ENCODE measurements at regions not wholly inside any gene's neighbourhood (a gene's known extent, or its start where the extent isn't known, plus 50 kb on each side); places are given as distances from the start of the nearest gene placed in this dataset.
"Not testable (repeated sequence)": the region's sequence is repeated elsewhere in the genome, so short reads cannot be mapped to it uniquely, and the experiment has no call there.

DNA sequence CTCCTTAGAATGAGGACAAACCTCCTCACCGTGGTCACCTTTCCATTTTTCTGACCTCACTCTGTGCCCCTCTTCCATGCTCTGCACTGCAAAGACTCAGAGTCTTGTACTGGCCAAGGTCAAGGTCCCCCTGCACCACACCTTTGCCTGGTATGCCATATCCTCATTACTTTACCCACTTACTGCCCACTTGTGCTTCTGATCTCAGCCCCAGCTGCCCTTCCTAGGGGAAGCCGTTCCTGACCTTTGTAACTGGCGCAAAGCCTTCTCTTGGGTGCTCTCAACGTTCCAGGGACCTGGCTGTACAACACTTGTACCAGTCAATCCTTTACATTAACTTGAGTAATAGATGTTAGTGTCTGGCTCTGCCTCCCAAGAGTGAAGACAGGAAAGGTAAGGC lies 256.0 kb downstream of the SV2B start:
- no peak for DNase-seq

DNA sequence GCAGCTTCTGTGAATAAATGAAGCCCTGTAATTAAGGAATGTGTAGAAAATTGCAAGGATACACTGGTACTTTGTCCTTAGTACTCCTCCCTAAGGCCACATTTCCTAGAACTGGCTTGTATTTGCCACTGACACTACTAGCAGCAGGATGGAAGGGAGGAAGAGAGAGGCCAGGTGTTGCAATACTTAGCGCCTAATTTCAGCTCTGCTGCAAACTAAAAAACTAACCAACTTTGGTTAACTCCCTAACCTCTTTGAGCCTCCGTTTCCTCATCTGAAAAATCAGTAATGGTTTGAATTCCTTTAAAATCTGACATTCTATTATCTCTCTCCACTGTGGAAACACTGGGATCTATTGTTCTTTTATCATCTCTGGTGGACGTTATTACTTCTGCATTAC lies 257.0 kb downstream of the SV2B start:
- DNase-seq = no peak

GRCh38 chr15:91357486-91357885 lies 257.4 kb downstream of the SV2B start:
- peak in 1 of 2 experiments; percentile 8 for DNase-seq

DNA sequence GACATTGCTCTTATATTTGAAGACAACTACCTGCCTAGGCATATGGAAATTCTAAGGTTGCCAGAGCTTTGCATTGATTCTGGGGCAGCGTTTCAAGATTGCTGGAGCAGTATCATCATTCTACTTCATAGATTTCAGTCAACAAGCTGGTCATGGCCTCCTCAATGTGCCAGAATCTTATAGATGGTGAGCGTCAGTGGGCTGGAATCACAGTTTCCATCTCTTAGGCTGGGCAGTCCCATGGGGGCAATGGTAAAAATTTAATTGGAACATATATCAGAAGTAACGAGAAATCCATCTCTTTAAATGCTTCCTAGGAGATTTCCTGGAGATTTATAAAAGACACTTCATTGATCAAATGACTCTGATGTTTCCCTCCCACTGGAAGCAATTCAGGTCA lies 258.3 kb downstream of the SV2B start:
- DNase-seq = no peak

DNA sequence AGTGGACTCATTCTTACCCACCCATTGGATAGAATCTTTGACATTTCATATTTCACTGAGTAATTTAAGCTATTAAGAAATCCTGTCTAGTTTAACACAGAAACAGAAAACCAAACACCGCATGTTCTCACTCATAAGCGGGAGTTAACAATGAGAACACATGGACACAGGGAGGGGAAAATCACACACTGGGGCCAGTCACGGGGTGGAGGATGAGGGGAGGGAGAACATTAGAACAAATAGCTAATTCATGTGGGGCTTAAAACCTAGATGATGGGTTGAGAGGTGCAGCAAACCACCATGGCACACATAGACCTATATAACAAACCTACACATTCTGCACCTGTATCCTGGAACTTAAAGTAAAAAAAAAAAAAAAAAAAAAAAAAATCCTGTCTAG lies 261.6 kb downstream of the SV2B start:
- not testable (repeated sequence) for DNase-seq

- DNase-seq = no peak
Observed at GRCh38 chr15:91366111-91366510, 266.1 kb downstream of the SV2B start.

DNA sequence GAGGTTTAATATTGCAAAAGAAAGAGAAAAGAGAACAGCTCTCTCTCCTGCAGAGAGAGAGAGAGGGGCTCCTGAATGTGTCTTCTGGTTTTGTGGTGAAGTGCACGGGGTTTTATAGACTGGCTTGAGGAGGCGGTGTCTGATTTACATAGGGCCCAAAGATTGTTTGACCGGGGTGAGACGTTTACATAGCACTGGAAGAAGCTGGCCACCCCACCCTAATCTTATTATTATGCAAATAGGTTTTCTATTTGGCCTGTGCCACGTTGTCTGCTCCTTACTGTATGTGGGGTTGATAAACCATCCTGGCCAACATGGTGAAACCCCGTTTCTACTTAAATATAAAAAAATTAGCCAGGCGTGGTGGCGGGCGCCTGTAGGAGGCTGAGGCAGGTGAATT lies 268.6 kb downstream of the SV2B start:
- DNase-seq = no peak

DNA sequence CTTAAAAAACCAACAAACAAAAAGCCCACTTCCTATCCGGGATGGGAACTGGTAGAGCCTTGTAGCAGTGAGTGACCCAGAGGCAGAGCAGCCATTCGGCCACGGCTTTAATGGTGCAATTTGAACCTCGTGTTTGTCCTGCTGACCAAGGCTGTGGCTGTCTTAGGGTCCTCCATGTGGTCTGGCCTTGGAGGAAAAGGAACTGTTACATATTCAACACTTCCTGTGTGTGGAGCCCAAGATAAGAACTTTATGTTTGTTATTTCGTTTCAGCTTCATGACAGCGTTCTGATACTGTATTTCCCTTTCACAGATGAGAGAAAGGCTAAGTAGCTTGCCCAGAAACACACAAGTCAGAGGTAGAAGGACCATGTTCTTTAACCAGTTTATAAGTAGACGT lies 269.8 kb downstream of the SV2B start:
- DNase-seq = no peak

GRCh38 chr15:91371345-91371744 lies 271.3 kb downstream of the SV2B start:
- DNase-seq = not testable (repeated sequence)

- no peak for DNase-seq
Observed at GRCh38 chr15:91374336-91374735, 274.3 kb downstream of the SV2B start.

DNA sequence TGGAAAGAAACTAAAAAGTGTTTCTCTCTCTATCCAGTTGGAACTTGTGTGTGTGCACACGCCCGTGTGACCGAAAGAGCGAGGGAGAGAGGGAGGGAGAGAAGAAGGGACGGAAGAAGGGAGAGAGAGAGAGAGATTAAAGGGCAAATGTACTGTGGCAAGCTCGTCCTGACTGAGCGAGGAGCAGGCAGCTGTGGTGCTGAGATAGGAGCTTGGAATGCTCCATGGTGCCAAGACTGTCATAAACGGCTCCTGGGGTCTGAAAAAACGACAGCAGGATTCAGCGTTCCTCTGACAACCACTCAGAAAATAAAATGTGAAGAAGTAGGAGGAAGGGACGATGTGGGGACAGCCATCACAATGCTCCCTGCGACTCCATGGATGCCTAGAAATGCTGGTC lies 276.0 kb downstream of the SV2B start:
- no peak for DNase-seq

GRCh38 chr15:91380114-91380513 lies 280.1 kb downstream of the SV2B start:
- DNase-seq = no peak

- DNase-seq = no peak
Observed at GRCh38 chr15:91383532-91383931, 283.5 kb downstream of the SV2B start.

DNA sequence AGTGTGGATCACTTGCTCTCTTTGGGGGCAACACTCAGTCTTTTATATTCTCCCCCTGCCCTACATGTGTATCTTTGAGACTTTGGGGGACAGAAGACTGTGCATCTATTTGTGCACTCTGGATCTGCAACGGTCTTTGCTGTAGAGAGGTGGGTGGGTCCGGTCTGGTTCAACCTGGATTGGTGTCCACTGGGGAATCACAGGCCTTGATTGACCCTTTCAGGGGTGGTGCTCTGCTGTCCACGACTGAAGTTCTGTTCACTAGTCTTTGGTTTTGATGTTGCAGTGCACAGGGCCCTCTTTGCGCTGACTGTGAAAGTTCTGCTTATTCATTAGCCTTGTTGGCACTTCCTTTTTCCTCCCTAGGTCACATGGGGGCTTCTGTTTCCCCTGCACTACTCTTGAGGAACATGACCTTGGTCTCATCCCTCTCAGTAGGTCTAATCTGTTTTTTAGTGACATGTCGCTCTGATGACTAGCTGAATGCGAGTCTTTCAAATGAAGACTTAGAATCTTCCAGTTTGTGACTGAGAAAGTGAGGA lies 284.2 kb downstream of the SV2B start:
- DNase-seq = no peak

- no peak for DNase-seq
Observed at GRCh38 chr15:91385311-91385710, 285.3 kb downstream of the SV2B start.

GRCh38 chr15:91393186-91393585 lies 293.1 kb downstream of the SV2B start:
- DNase-seq = no peak

DNA sequence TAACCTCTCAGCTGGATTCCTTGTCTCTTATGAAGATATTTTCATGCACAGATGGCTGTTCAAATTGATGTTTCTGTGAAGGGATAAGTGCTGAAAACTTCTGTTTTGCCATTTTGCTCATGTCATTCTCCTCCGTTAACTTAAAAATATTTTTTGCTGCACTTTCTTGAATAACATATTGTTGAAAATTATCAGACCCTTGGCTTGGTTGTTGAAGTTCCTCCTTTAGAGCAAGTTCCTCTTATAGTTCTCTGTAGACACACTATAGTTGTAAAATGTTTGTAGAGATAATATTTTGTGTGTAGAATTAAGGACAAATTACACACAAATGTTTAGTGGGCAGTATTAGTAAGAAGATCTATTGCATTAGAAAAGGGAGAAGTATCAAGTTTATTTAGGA lies 300.4 kb downstream of the SV2B start:
- DNase-seq = no peak

GRCh38 chr15:91407269-91407889 lies 307.3 kb downstream of the SV2B start:
- no peak for DNase-seq

DNA sequence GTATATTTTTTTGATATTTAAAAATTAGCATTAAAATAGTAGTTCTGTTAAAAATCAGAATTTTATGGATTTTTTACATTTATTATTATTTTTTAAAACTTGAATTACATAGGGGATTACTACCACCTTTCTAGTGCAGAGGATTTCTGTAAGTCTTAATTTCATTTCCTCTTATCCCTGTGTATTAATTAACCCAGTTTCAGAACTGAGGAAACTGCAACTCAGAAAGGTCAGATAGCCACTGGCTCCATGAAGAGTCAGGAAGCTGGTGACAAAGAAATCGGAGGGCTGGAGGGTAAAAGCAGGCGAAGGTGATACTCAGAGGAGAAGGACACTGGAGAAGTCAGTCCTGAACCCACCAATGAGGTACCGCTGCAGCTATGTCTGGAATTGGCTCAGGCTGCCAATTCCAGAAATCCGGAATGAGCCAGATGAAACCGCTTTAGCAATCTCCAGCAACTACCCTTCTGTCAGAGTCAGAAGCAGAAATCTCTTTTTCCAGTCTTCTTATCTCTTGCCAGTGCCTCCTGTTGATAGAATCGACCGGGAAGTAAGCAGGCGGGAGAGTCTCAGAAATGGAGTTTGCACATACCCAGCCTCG lies 308.5 kb downstream of the SV2B start:
- no peak for DNase-seq

DNA sequence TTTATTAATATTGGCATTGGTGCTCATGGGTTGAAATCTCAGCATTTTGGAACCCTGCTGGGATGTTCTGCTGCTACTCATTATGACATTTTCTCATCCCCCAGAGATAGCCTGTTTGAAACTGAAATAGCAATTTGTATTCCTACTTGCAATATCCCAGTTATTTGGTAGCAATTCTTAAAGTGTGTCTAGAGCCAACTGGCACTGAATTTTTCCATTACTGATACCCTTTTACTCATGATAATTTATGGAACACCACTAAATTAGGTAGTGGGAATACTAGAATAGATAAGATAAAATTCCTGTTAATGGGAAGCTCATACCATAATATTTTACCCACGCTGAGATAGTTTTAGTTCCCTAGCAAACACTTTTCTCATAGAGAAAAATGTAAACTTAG lies 309.3 kb downstream of the SV2B start:
- no peak for DNase-seq

GRCh38 chr15:91411586-91411985 lies 311.5 kb downstream of the SV2B start:
- DNase-seq = no peak

GRCh38 chr15:91412138-91412928 lies 312.3 kb downstream of the SV2B start:
- DNase-seq = no peak

- no peak for DNase-seq
Observed at GRCh38 chr15:91413142-91413541, 313.1 kb downstream of the SV2B start.

DNA sequence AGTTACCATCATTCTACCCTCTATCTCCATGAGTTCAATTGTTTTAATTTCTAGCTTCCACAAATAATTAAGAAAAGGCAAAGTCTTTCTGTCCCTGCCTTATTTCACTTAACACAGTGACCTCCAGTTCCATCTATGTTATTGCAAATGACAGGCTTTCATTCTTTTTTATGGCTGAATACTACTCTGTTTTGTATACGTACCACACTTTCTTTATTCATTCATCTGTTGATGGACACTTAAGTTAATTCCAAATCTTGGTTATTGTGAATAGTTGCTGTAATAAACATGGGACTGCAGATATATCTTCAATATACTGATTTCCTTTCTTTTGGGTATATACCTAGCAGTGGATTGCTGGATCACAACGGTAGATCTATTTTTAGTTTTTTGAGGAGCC lies 314.1 kb downstream of the SV2B start:
- no peak for DNase-seq

Measured in NCI-H1930 (cell line).